GM03348 (cell line): ENCODE measurements at regions not wholly inside any gene's neighbourhood (a gene's known extent, or its start where the extent isn't known, plus 50 kb on each side); places are given as distances from the start of the nearest gene placed in this dataset.
"Not testable (repeated sequence)": the region's sequence is repeated elsewhere in the genome, so short reads cannot be mapped to it uniquely, and the experiment has no call there.

Source experiments
- DNase-seq: peaks from one replicate; pipeline ENCODE4 v3.0.0; 2012; ENCODE audit warnings: low spot score

DNA sequence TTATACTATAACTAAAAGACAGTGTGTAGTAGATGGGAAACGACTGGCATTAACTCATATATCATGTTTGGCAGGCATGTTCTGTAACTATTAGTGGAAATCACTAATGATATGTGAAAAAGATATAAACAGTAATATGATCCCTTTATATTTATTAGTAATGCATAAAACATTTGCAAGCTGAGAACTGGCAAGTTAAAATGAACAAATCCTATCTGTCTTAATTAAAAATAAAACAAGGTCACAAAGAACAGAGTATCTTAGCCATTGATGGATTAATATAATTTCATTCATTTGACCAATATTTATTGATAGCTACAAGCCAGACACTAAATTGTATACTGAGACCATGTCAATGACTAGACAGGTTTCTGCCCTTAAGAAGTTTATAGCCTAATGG lies 154.5 kb downstream of the CRPPA start:
- DNase-seq = no peak

DNA sequence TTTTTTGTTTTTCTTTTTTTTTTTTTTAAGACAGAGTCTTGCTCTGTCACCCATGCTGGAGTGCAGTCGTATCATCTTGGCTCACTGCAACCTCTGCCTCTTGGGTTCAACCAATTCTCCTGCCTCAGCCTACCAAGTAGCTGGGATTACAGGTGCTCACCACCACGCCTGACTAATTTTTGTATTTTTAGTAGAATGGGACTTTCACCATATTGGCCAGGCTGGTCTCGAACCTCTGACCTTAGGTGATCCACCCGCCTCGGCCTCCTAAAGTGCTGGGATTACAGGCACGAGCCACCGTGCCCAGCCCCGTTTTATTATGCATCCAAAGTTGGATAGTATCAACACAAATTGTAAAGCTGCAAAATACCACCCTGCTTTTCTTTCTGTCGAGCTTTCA lies 154.9 kb downstream of the CRPPA start:
- DNase-seq = not testable (repeated sequence)

DNA sequence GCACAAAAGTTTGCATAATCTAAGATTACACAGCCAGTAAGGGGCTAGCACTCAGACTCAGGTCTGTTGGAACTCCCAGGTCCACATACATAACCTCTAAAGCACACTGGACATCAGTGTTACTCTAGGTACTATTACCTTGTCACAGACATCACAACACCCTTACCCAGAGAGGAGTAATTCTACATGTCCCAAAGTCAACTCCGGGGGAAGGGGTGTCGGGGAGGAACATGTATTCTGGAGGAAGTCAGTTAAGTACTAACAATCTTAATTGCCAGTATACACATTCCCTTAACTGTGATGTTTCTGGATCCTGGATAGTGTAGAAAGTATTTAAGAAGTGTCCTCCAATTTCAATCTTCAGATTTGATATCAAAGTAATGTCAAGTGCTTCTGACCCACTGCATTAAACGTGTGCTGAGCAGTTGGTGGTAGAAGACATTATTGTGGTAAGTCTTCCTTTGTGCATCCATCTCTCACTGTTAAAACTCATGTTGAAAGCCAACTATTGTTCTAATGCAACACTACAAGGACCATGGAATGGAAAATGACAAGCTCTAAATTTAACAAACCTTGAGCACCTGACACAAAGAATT lies 155.4 kb downstream of the CRPPA start:
- DNase-seq = no peak

DNA sequence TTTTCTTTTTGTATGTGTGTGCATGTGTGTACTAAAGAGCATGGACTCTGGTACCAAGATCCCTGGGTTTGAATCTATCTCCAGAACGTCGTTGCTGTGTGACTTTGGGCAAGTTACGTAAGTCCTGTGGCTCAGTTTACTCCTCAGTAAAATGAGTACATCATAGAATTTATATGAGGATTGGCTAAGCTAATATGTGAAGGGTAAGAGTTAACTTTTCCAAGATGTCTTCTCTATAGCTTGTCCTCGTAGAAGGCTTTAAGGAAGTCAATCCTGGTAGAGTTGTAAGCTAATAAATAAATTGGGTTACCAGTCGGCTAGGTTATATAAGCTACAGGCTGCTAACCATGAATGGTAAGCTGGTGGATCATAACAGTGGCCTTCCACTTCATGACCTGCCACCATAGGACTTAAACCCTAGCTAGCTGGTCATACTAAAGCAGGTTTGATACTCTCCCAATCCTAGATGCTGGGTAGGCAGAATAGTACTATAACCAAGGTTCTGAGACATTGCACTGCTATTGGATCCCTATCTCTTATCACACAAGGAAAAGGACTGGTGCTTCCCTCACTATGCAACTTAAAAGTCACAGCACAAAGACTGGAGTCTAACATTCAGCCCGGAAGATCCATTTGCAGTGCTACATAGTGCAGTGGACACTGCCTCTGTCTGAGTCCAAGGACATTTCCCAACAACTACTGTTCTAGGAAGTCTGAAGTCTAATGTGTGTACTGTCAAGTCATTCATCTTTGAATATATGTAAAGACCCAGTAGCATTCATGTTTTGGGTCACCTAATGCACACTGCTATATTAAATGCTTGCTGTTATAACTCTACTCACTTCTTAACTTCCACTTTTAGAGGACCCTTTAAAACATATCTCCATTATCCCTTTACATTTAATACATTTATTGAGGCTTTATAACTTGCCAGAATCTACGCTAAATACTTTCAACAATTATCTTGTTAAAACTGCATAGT lies 156.2 kb downstream of the CRPPA start:
- DNase-seq = no peak

DNA sequence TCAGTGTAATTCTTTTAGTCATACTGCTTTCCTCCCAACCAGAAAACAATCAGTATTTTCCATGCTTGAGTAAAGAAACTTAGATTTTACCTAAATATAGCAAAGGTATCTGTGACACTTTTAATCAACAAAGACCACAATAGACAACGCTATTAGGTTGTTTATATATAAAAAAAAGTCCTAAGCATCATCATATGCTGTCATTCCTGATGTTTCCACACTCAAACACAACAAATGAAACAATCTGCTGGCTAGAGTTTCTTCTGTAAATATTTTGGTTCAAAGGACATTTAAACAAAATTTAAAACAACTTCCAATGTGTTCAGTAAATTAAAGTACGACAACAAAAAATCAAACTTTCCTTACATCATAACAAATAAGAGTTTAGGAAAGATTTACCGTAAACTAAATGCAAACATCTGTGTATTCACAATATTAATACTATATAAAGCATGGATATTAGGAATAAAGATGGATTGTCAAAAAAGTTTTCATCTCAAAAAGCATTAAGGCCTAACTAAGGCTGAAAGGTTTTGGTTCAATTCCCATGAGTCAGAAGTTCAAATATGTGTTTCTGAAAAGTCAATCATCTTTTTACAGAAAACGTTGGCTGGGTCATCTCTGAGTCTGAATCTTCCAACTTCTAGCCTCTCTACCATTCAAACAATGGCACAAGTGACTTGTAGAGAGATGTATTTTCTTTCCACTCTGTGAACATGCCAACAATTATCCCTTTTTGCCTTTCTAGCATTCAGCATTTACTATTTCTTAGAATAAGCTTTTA lies 157.1 kb downstream of the CRPPA start:
- no peak for DNase-seq

DNA sequence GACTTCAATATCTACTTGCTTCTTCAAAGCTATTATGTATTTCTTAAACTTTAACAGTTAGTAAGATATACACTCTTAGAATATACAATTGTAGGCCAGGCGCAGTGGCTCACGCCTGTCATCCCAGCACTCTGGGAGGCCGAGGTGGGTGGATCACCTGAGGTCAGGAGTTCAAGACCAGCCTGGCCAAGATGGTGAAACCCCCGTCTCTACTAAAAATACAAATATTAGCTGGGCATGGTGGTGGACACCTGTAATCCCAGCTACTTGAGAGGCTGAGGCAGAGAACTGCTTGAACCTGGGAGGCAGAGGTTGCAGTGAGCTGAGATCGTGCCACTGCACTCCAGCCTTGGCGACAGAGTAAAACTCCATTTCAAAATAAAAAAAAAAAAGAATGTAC lies 158.0 kb downstream of the CRPPA start:
- not testable (repeated sequence) for DNase-seq

DNA sequence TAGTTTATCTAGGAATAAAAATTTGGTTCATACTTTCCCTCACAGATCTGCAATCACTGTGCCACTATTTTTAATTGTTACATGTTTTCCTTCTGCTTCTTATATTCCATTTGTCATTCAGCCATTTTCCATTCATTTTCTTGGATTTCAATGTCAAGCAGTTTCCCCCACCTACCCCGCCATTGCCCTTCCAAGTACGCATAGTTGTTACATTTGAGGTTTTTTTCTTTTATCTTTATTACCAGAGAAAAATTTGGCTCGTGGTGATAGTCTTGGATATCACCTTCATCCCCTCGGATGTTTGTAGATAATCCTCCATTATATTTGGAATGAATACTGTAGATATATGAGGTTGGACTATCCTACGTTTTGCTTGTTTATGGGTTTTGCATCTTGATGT lies 159.7 kb downstream of the CRPPA start:
- no peak for DNase-seq

DNA sequence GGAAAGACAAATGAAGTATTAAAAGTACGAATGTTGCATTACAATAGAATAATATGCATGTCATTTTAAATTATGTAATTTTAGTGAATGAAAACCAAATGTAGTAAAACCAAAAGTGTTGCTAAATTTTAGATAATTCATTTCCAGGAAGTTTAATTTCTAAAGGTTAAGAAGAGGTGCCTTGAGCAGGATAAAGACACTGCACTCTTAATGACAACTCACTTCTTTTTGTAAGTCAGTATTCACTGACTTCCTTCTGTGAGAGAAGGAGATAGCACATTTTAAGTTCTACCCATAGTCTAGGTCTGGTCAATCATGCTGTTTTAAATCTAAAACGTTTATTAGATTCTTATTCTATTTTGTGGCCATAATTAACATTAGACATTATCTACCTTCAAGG lies 160.2 kb downstream of the CRPPA start:
- no peak for DNase-seq

DNA sequence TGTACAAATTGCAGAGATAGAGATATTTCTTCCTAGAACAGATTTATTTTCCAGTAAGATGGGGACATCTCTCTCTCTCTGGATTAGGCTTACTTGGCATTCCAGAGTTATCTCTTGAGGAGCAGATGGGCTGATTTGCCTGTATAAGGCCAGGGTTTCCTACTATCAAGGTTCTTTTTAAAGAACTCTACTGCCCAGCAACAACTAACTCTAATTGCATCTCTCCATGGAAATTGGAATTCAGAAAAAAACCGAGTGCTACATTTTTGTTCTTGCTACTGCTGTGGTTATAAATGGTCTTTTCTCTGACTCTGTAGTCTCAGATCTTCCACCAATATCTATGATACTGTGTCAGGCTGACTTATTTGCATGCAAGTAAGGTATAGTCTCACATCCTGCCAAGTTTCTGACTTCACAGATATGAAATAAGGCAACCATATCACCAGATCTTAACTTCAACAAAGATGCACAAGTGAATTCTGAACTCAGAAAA lies 161.1 kb downstream of the CRPPA start:
- DNase-seq = no peak

DNA sequence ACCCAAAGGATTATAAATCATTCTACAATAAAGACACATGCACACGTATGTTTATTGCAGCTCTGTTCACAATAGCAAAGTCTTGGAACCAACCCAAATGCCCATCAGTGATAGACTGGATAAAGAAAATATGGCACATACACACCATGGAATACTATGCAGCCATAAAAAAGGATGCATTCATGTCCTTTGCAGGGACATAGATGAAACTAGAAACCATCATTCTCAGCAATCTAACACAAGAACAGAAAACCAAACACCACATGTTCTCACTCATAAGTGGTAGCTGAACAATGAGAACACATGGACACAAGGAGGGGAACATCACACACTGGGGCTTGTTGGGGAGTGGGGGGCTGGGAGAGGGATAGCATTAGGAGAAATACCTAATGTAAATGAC lies 164.9 kb downstream of the CRPPA start:
- not testable (repeated sequence) for DNase-seq

DNA sequence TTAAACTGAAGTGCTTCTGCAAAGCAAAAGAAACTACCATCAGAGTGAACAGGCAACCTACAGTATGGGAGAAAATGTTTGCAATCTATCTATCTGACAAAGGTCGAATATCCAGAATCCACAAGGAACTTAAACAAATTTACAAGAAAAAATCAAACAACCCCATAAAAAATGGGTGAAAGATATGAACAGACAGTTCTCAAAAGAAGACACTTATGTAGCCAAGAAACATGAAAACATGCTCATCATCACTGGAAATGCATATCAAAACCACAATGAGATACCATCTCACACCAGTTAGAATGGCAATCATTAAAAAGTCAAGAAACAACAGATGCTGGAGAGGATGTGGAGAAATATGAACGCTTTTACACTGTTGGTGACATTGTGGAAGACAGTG lies 165.4 kb downstream of the CRPPA start:
- DNase-seq = not testable (repeated sequence)

DNA sequence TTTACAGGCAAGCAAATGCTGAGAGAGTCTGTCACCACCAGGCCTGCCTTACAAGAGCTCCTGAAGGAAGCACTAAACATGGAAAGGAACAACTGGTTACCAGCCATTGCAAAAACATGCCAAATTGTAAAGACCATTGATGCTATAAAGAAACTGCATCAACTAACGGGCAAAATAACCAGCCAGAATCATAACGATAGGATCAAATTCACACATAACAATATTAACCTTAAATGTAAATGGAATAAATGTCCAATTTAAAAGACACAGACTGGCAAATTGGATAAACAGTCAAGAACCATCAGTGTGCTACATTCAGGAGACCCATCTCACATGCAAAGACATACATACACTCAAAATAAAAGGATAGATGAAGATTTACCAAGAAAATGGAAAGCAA lies 170.7 kb downstream of the CRPPA start:
- DNase-seq = not testable (repeated sequence)

DNA sequence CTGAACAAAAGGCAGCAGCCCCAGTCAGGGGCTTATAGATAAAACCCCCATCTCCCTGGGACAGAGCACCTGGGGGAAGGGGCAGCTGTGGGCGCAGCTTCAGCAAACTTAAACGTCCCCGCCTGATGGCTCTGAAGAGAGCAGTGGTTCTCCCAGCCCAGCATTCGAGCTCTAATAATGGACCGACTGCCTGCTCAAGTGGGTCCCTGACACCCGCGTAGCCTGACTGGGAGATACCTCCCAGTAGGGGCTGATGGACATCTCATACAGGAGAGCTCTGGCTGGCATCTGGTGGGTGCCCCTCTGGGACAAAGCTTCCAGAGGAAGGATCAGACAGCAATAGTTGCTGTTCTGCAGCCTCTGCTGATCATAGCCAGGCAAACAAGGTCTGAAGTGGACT lies 172.1 kb downstream of the CRPPA start:
- not testable (repeated sequence) for DNase-seq

DNA sequence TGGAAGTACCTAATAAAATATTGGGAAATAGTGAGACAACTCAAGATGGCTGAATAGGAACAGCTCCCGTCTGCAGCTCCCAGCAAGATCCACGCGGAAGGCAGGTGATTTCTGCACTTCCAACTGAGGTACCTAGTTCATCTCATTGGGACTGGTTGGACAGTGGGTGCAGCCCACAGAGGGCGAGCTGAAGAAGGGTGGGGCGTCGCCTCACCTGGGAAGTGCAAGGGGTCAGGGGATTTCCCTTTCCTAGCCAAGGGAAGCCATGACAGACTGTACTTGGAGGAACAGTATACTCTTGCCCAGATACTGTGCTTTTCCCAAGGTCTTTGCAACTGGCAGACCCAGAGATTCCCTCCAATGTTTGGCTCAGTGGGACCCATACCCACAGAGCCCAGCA lies 172.8 kb downstream of the CRPPA start:
- not testable (repeated sequence) for DNase-seq

DNA sequence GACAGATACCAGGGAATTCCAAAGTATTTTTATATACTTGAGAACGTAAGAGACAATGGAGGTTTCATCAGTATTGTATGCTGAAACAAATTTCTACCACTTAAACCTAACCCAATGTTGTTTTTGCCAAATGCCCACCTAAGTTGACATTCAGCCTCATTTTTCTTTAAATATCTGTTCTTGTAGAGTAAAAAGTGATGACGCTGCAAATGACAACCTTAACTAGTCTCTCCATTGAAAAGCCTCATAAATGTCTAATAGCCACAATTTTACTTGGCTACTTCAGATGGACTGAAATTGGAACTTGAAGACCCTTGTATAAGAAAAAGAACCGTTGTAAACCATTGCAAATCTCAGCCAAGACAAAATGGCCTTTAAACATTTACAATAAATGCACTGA lies 176.9 kb downstream of the CRPPA start:
- no peak for DNase-seq

DNA sequence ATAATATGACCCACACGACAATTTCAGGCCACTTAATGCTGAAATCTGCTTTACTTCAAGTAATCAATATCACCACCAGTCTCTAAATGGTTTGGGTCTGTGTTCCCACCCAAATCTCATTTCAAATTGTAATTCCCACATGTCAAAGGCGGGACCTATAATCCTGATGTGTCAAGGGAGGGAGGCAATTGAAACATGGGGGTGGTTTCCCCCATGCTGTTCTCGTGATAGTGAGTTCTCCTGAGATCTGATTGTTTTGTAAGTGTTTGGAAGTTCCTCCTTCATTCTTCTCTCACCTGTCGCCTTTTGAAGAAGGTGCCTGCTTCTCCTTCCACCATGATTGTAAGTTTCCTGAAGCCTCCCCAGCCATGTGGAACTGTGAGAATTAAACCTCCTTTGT lies 178.4 kb downstream of the CRPPA start:
- DNase-seq = no peak

DNA sequence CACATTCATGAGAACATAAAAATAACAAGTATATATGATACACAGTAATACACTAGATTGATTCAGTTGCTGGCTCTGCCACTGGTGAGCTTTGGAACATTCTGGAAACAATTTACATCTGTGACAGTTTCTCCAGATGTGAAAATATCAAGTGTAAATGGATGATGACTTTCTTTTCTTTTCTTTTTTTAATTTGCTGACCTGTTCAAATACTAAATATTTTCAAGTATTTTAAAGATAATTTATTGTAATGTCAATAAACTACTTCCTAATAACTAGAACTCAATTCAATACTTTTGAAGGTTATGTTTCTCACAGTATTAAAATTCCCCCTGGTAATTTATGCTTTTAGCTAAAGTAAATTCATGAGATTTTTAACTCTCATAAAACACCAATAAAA lies 180.3 kb downstream of the CRPPA start:
- no peak for DNase-seq

DNA sequence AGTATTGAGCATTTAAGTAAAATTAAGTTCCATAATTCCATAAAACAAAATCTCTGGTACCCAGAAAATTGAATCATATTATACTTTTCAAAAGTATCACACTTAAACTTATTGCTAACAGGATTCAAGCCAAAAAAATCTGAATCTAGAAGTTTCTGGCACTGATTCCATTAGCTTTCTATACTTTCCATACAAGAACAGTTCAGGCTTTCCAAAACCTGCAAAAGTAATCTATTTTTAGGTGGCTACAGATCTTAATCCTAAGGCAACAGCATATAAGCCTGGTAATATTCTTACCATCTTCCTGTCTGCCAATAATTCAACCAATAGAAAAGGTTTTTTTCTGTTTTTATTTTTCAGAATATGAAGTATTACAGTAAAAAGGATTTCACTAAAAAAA lies 185.0 kb downstream of the CRPPA start:
- no peak for DNase-seq

DNA sequence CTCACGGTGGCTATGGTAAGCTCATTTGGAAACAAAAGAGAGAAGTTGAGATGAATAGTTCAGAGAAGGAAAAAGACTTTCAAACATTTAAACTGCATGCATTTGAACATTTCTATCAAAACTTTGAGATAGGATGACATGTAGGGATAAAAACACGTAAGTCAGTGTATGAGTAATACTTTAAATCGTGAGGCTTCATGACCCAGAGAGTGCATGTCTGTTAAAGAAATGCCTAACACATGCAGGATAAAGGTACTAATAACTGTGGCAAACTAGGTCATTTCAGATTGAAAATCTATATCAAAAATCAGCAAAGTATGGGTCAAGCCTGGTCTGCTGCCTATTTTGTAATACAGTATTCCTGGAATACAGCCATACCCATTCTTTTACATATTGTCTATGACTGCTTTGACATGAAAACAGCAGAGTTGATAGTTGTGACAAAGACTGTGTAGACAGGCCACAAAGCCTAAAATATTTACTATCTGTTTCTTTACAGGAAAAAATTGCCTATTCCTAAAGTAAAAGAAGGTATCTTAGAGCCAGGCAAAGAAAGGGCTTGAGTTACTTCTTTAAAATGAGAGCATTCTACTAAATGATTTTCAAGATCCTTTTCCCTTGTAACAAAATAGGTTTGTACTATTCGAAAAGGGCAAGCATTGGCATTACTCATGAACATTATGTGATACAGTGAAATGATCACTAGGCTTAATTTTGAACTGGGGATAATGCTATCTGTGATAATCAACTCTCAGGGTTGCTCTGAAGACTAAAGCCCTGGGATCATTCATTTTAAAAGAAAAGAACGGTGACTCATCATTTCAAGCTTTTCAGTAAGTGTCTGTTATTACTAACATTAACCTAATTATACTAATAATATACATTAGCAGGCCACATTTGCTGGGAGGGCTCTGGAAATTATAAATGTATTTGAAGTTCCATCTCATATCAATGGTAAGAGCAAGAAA lies 185.9 kb downstream of the CRPPA start:
- DNase-seq = no peak

DNA sequence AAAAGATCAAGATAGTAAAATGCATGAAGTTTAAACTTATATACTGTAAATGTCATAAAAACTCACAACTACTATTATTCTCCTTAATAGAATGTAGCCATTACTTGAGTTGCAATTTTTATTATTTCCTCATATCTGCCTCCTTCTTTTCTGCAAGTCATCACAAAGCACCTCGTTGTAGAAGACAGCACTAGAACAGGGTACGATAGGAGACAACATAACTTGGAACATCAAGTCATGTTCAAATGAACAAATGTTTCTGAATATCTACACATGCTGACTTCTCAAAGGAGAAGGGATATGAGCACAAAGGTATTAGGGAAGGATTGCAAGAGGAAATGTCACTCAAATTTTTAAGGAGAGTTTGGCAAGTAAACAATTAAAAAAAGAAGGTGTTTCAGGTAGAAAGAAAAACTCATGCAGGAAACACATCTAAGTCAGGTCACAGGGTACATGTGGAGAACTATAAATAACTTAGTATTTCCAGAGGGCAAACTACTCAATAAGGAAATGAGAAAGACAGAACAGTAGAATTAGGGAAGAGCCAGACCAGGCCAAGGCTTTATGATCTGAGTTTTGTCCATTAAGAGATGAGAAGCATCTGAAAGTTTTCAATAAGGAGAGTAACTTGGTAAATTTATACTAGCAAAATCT lies 186.7 kb downstream of the CRPPA start:
- no peak for DNase-seq

DNA sequence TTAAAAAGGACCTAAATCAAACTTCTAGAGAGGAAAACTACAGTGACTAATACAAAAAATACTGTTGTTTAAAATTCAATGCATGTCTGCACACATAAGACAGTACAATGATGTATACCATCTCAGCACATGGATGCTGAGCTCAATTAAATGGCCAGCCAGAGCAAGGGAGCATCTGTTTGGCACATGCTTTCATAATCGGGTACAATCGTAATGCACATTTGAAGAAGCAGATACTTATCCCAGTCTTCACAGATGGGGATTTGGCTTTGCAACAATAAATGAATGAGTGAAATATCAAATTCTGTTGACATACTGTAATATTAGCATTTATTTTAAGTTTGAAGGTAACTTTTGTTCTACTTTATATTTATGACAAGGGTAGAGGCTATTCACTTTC lies 187.8 kb downstream of the CRPPA start:
- no peak for DNase-seq
